GM23338 (cell line): ENCODE measurements at regions not wholly inside any gene's neighbourhood (a gene's known extent, or its start where the extent isn't known, plus 50 kb on each side); places are given as distances from the start of the nearest gene placed in this dataset.

Source experiments
- ATAC-seq: fragments of 200-7000 bp; cut with Tn5 transposase; 3 replicates; pipeline ENCODE4 v1.9.1; 2020
- DNase-seq: peaks from one replicate; pipeline ENCODE4 v3.0.0-alpha.2; 2015; ENCODE audit warnings: low spot score
- H2AFZ ChIP-seq: fragments of 200-600 bp; sonication (generic); 2 replicates; pipeline ENCODE4 v1.8.0; 2016; ENCODE audit warnings: antibody characterized with exemption, mild to moderate bottlenecking, moderate library complexity
- H3F3A ChIP-seq: fragments of 200-600 bp; sonication (generic); replicated peaks from 2 replicates; pipeline ENCODE4 v1.8.0; 2017; ENCODE audit warnings: antibody characterized with exemption, mixed run types, low read depth
- H3K27ac ChIP-seq: fragments of 200-600 bp; sonication (generic); 2 replicates; pipeline ENCODE4 v1.6.1; 2016; ENCODE audit warnings: low read depth
- H3K27me3 ChIP-seq: fragments of 200-600 bp; sonication (generic); 2 replicates; pipeline ENCODE4 v1.8.0; 2016; ENCODE audit warnings: mild to moderate bottlenecking, mixed run types, moderate library complexity; ENCODE audit not compliant: insufficient read depth
- H3K36me3 ChIP-seq: fragments of 200-600 bp; sonication (generic); 2 replicates; pipeline ENCODE4 v1.8.0; 2016; ENCODE audit warnings: mild to moderate bottlenecking; ENCODE audit not compliant: insufficient read depth
- H3K4me1 ChIP-seq: fragments of 200-600 bp; sonication (generic); 2 replicates; pipeline ENCODE4 v1.8.0; 2016; ENCODE audit warnings: mild to moderate bottlenecking, moderate library complexity; ENCODE audit not compliant: insufficient read depth
- H3K4me2 ChIP-seq: fragments of 200-600 bp; sonication (generic); 2 replicates; pipeline ENCODE4 v1.7.1; 2017; ENCODE audit warnings: mixed run types
- H3K4me3 ChIP-seq: fragments of 200-600 bp; sonication (generic); 2 replicates; pipeline ENCODE4 v1.6.1; 2016; ENCODE audit warnings: mixed run types
- H3K79me2 ChIP-seq: fragments of 200-600 bp; sonication (generic); replicated peaks from 2 replicates; pipeline ENCODE4 v1.8.0; 2017; ENCODE audit warnings: mild to moderate bottlenecking; ENCODE audit not compliant: insufficient read depth
- H3K9me2 ChIP-seq: fragments of 200-600 bp; sonication (generic); 2 replicates; pipeline ENCODE4 v1.8.0; 2017; ENCODE audit not compliant: insufficient read depth
- H4K20me1 ChIP-seq: fragments of 200-600 bp; sonication (generic); replicated peaks from 2 replicates; pipeline ENCODE4 v1.8.0; 2017; ENCODE audit warnings: mild to moderate bottlenecking; ENCODE audit not compliant: insufficient read depth
- H3K27ac Mint-ChIP-seq: 2 replicates; pipeline ENCODE4 v1.8.0; 2020; ENCODE audit warnings: inconsistent platforms, mild to moderate bottlenecking, moderate library complexity, mixed read lengths
- H3K27me3 Mint-ChIP-seq: 3 replicates; pipeline ENCODE4 v1.8.0; 2022; ENCODE audit warnings: low read depth, mild to moderate bottlenecking, moderate library complexity, mixed read lengths, inconsistent platforms; ENCODE audit not compliant: insufficient read depth, poor library complexity
- H3K36me3 Mint-ChIP-seq: 3 replicates; pipeline ENCODE4 v1.8.0; 2021; ENCODE audit warnings: low read depth, mild to moderate bottlenecking, inconsistent platforms, moderate library complexity, mixed read lengths
- H3K4me1 Mint-ChIP-seq: 3 replicates; pipeline ENCODE4 v1.8.0; 2020; ENCODE audit warnings: mild to moderate bottlenecking, inconsistent platforms, mixed read lengths
- H3K4me3 Mint-ChIP-seq: 3 replicates; pipeline ENCODE4 v1.8.0; 2021; ENCODE audit warnings: moderate library complexity, mild to moderate bottlenecking, inconsistent platforms, mixed read lengths
- H3K9me3 Mint-ChIP-seq: 3 replicates; pipeline ENCODE4 v1.8.0; 2020; ENCODE audit warnings: moderate library complexity, mild to moderate bottlenecking, inconsistent platforms, mixed read lengths
- CREB1 ChIP-seq: fragments of 250-450 bp; sonication (Bioruptor Pico); IDR thresholded peaks from 2 replicates; pipeline ENCODE4 v1.5.0; 2020; ENCODE audit warnings: low read depth, mild to moderate bottlenecking, moderate library complexity
- EZH2 ChIP-seq: fragments of 200-600 bp; sonication (generic); IDR thresholded peaks from one replicate; pipeline ENCODE4 v1.8.0; 2017; ENCODE audit warnings: antibody characterized with exemption, mild to moderate bottlenecking, low read depth; ENCODE audit not compliant: unreplicated experiment
- EZH2phosphoT487 ChIP-seq: fragments of 200-600 bp; sonication (generic); IDR thresholded peaks from one replicate; pipeline ENCODE4 v1.8.1; 2018; ENCODE audit warnings: antibody characterized with exemption; ENCODE audit not compliant: unreplicated experiment
- JUNB ChIP-seq: IDR thresholded peaks from one replicate; pipeline ENCODE4 v1.6.1; 2016; ENCODE audit warnings: antibody characterized with exemption; ENCODE audit not compliant: unreplicated experiment
- NANOG ChIP-seq: IDR thresholded peaks from 2 replicates; pipeline ENCODE4 v1.6.1; 2016; ENCODE audit warnings: antibody characterized with exemption, borderline replicate concordance
- POLR2AphosphoS5 ChIP-seq: IDR thresholded peaks from 2 replicates; pipeline ENCODE4 v1.6.1; 2016; ENCODE audit warnings: antibody characterized with exemption, low read depth
- STAT1 ChIP-seq: IDR thresholded peaks from one replicate; pipeline ENCODE4 v1.6.1; 2016; ENCODE audit warnings: antibody characterized with exemption; ENCODE audit not compliant: unreplicated experiment
- ZNF114 ChIP-seq: fragments of 250-450 bp; sonication (Bioruptor Pico); IDR thresholded peaks from 2 replicates; pipeline ENCODE4 v1.5.0; 2020; ENCODE audit warnings: mild to moderate bottlenecking, moderate library complexity
- ZNF331 ChIP-seq: fragments of 250-450 bp; sonication (Bioruptor Pico); IDR thresholded peaks from 2 replicates; pipeline ENCODE4 v1.5.0; 2020; ENCODE audit warnings: low read depth, mild to moderate bottlenecking, moderate library complexity
- TF ChIP-seq, protein P1 (sequence below): fragments of 250-450 bp; sonication (Bioruptor Pico); IDR thresholded peaks from 2 replicates; pipeline ENCODE4 v1.5.0; 2020; ENCODE audit warnings: mild to moderate bottlenecking, moderate library complexity
- TF ChIP-seq, protein P2 (sequence below): IDR thresholded peaks from 2 replicates; pipeline ENCODE4 v1.6.1; 2016; ENCODE audit warnings: antibody characterized with exemption
- TF ChIP-seq, protein P3 (sequence below), 2 experiments: fragments of 200-600 bp in 1 of 2; sonication (generic) in 1 of 2; conservative IDR thresholded peaks; 2 replicates each; pipeline versions ENCODE4 v1.5.1 to v1.6.1; 2016 to 2017; ENCODE audit warnings: antibody characterized with exemption in 2 of 2, low read depth in 2 of 2, mild to moderate bottlenecking in 2 of 2, moderate library complexity in 1 of 2

DNA sequence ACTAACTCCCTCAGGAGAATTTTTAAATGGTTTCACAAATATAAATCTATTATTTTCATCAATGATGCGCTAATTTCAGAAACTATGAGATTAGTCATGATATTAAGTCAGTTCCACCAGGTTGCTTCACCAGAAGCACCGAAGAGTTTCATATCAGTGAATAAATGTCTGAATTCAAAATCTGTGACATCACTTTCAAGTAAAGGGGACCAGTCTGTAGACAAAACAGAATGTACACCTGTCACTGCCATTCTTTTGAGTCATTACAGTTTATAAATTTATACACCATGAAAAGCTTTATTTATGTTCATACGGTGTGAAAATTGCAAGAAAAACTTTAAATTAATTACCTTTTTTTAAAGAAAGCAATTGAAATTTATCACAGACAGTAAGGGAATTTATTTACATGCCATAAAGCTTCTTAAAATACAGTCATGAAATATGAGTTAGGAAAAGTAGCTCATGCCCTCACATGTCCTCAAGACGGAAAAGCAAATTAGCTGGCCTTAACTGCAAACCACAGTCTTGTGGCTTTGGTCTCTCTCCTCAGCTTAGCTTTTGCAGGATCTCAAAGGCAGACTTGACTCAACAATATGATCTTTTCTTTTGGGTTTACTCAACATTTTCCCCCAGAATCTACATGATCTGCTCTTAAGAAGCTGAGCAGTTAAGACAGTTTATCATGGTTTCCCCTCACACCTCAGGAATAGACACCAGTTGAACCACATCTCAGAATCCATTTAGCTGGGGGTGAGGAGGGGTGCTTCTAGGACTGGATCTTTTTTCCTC is 177.7 kb upstream of the MCHR2 start (continued):
- TF ChIP-seq, protein P1, sequence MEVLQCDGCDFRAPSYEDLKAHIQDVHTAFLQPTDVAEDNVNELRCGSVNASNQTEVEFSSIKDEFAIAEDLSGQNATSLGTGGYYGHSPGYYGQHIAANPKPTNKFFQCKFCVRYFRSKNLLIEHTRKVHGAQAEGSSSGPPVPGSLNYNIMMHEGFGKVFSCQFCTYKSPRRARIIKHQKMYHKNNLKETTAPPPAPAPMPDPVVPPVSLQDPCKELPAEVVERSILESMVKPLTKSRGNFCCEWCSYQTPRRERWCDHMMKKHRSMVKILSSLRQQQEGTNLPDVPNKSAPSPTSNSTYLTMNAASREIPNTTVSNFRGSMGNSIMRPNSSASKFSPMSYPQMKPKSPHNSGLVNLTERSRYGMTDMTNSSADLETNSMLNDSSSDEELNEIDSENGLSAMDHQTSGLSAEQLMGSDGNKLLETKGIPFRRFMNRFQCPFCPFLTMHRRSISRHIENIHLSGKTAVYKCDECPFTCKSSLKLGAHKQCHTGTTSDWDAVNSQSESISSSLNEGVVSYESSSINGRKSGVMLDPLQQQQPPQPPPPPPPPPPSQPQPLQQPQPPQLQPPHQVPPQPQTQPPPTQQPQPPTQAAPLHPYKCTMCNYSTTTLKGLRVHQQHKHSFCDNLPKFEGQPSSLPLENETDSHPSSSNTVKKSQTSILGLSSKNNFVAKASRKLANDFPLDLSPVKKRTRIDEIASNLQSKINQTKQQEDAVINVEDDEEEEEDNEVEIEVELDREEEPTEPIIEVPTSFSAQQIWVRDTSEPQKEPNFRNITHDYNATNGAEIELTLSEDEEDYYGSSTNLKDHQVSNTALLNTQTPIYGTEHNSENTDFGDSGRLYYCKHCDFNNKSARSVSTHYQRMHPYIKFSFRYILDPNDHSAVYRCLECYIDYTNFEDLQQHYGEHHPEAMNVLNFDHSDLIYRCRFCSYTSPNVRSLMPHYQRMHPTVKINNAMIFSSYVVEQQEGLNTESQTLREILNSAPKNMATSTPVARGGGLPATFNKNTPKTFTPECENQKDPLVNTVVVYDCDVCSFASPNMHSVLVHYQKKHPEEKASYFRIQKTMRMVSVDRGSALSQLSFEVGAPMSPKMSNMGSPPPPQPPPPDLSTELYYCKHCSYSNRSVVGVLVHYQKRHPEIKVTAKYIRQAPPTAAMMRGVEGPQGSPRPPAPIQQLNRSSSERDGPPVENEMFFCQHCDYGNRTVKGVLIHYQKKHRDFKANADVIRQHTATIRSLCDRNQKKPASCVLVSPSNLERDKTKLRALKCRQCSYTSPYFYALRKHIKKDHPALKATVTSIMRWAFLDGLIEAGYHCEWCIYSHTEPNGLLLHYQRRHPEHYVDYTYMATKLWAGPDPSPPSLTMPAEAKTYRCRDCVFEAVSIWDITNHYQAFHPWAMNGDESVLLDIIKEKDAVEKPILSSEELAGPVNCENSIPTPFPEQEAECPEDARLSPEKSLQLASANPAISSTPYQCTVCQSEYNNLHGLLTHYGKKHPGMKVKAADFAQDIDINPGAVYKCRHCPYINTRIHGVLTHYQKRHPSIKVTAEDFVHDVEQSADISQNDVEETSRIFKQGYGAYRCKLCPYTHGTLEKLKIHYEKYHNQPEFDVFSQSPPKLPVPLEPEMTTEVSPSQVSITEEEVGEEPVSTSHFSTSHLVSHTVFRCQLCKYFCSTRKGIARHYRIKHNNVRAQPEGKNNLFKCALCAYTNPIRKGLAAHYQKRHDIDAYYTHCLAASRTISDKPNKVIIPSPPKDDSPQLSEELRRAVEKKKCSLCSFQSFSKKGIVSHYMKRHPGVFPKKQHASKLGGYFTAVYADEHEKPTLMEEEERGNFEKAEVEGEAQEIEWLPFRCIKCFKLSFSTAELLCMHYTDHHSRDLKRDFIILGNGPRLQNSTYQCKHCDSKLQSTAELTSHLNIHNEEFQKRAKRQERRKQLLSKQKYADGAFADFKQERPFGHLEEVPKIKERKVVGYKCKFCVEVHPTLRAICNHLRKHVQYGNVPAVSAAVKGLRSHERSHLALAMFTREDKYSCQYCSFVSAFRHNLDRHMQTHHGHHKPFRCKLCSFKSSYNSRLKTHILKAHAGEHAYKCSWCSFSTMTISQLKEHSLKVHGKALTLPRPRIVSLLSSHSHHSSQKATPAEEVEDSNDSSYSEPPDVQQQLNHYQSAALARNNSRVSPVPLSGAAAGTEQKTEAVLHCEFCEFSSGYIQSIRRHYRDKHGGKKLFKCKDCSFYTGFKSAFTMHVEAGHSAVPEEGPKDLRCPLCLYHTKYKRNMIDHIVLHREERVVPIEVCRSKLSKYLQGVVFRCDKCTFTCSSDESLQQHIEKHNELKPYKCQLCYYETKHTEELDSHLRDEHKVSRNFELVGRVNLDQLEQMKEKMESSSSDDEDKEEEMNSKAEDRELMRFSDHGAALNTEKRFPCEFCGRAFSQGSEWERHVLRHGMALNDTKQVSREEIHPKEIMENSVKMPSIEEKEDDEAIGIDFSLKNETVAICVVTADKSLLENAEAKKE = no peak
- no peak for TF ChIP-seq POLR2AphosphoS5

DNA sequence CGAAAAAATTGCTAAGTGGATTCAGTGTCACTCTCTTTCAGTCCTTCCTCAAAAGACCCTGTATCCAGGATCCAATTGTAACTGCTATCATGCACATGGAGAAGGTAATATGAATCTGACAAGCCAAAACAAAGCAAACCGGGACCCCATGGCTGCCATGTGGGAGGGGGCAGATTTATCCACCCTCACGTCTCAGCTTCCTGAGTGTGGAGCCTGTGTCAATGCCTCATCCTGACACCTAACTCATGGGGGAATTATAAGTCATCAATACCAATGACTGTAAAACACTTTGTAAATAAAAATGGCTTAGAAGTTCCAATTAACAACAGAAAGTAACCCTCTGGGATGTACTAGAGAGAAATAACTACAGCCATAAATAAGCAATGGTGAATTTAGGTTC is 174.1 kb upstream of the MCHR2 start:
- peak; percentile 13; the same call in 1 of the 3 replicates for ATAC-seq
- TF ChIP-seq POLR2AphosphoS5 (no peak), STAT1 (no peak), JUNB (no peak), EZH2 (no peak), EZH2phosphoT487 (no peak), ZNF114 (CRISPR knock-in tag) (no peak), NANOG (no peak), CREB1 (CRISPR knock-in tag) (no peak), ZNF331 (CRISPR knock-in tag) (no peak)
- TF ChIP-seq, protein P2, sequence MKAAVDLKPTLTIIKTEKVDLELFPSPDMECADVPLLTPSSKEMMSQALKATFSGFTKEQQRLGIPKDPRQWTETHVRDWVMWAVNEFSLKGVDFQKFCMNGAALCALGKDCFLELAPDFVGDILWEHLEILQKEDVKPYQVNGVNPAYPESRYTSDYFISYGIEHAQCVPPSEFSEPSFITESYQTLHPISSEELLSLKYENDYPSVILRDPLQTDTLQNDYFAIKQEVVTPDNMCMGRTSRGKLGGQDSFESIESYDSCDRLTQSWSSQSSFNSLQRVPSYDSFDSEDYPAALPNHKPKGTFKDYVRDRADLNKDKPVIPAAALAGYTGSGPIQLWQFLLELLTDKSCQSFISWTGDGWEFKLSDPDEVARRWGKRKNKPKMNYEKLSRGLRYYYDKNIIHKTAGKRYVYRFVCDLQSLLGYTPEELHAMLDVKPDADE = no peak
- TF ChIP-seq, protein P3, sequence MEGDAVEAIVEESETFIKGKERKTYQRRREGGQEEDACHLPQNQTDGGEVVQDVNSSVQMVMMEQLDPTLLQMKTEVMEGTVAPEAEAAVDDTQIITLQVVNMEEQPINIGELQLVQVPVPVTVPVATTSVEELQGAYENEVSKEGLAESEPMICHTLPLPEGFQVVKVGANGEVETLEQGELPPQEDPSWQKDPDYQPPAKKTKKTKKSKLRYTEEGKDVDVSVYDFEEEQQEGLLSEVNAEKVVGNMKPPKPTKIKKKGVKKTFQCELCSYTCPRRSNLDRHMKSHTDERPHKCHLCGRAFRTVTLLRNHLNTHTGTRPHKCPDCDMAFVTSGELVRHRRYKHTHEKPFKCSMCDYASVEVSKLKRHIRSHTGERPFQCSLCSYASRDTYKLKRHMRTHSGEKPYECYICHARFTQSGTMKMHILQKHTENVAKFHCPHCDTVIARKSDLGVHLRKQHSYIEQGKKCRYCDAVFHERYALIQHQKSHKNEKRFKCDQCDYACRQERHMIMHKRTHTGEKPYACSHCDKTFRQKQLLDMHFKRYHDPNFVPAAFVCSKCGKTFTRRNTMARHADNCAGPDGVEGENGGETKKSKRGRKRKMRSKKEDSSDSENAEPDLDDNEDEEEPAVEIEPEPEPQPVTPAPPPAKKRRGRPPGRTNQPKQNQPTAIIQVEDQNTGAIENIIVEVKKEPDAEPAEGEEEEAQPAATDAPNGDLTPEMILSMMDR (conservative IDR thresholded peaks at IDR 0.05; ENCODE audit: low read depth in 2 of 2) = no peak

More for the DNA sequence above, 174.1 kb upstream of the MCHR2 start:
- H3K36me3 ChIP-seq = no peaks in the 10 kb centered on the region
- H3K27ac ChIP-seq = no peak overlapping the region
- peaks cover 57% of the 10 kb centered on the region for H3K4me1 Mint-ChIP-seq
- no peak overlapping the region for H2AFZ ChIP-seq
- H3K27me3 Mint-ChIP-seq = peaks cover 13% of the 10 kb centered on the region
- H3K4me3 ChIP-seq = peak overlapping the region; percentile 6; the same call in 1 of the 2 replicates
- no peak overlapping the region for H3K27ac Mint-ChIP-seq
- no peaks in the 10 kb centered on the region for H3K36me3 Mint-ChIP-seq
- no peaks in the 10 kb centered on the region for H3K9me3 Mint-ChIP-seq
- no peaks in the 10 kb centered on the region for H3F3A ChIP-seq
- peaks cover 57% of the 10 kb centered on the region for H3K4me1 ChIP-seq
- peak overlapping the region; percentile 45 for H3K4me2 ChIP-seq
- no peaks in the 10 kb centered on the region for H3K27me3 ChIP-seq
- H4K20me1 ChIP-seq = no peaks in the 10 kb centered on the region
- DNase-seq = no peak
- H3K9me2 ChIP-seq = no peaks in the 10 kb centered on the region
- no peak overlapping the region; the same call in 1 of the 3 replicates for H3K4me3 Mint-ChIP-seq
- H3K79me2 ChIP-seq = no peaks in the 10 kb centered on the region
